Spleen (tissue), 11 donors: ENCODE measurements at regions not wholly inside any gene's neighbourhood (a gene's known extent, or its start where the extent isn't known, plus 50 kb on each side); places are given as distances from the start of the nearest gene placed in this dataset.

Experiments
- DNase-seq: peaks from one replicate; pipeline ENCODE4 v3.0.0-alpha.2; 2020
- H3K27ac ChIP-seq, 8 donors: fragments of 200-600 bp; sonication (generic) in 7 of 8; 1 replicate in 4 of 8; 2 replicates in 4 of 8; pipeline versions ENCODE4 v1.5.0 to v1.8.0; 2016 to 2021; ENCODE audit warnings: inconsistent platforms in 4 of 8, mild to moderate bottlenecking in 4 of 8, moderate library complexity in 1 of 8
- H3K27me3 ChIP-seq, 7 donors: fragments of 200-600 bp; sonication (generic) in 6 of 7; replicated peaks in 1 of 7; 1 replicate in 4 of 7; 2 replicates in 3 of 7; pipeline versions ENCODE4 v1.5.0 to v1.8.0; 2016 to 2021; ENCODE audit warnings: inconsistent platforms in 3 of 7, mild to moderate bottlenecking in 1 of 7
- H3K36me3 ChIP-seq, 6 donors: fragments of 200-600 bp; sonication (generic) in 5 of 6; 1 replicate in 4 of 6; 2 replicates in 2 of 6; pipeline versions ENCODE4 v1.5.0 to v1.8.0; 2016 to 2021; ENCODE audit warnings: inconsistent platforms in 2 of 6
- H3K4me1 ChIP-seq, 6 donors: fragments of 200-600 bp; sonication (generic) in 5 of 6; 1 replicate in 3 of 6; 2 replicates in 3 of 6; pipeline versions ENCODE4 v1.5.0 to v1.8.0; 2016 to 2021; ENCODE audit warnings: inconsistent platforms in 3 of 6
- H3K4me3 ChIP-seq, 8 donors: fragments of 200-600 bp; sonication (generic) in 7 of 8; 1 replicate in 4 of 8; 2 replicates in 4 of 8; pipeline versions ENCODE4 v1.5.0 to v1.8.0; 2016 to 2021; ENCODE audit warnings: inconsistent platforms in 4 of 8, mild to moderate bottlenecking in 4 of 8, moderate library complexity in 2 of 8
- H3K9me3 ChIP-seq, 8 donors: fragments of 200-600 bp; sonication (generic) in 7 of 8; 1 replicate in 4 of 8; 2 replicates in 4 of 8; pipeline versions ENCODE4 v1.5.0 to v1.8.0; 2016 to 2021; ENCODE audit warnings: inconsistent platforms in 4 of 8
- CTCF ChIP-seq, 11 experiments: fragments of 200-600 bp in 7 of 11; fragments of 450-650 bp in 4 of 11; sonication (generic) in 4 of 11; IDR thresholded peaks in 8 of 11; conservative IDR thresholded peaks in 3 of 11; 1 replicate in 7 of 11; 2 replicates in 4 of 11; pipeline versions ENCODE4 v1.4.0 to v1.8.0; 2016 to 2021; ENCODE audit warnings: antibody characterized with exemption in 11 of 11, inconsistent platforms in 4 of 11, mild to moderate bottlenecking in 1 of 11
- POLR2A ChIP-seq, 3 donors: fragments of 450-650 bp; IDR thresholded peaks; one replicate each; pipeline ENCODE4 v1.5.1; 2017; ENCODE audit warnings: antibody characterized with exemption in 3 of 3, mild to moderate bottlenecking in 1 of 3
- POLR2AphosphoS5 ChIP-seq, 3 donors: sonication (generic); formaldehyde crosslinking; IDR thresholded peaks; one replicate each; pipeline ENCODE4 v1.5.1; 2017; ENCODE audit warnings: antibody characterized with exemption in 3 of 3
- WGBS, 5 donors: extraction: QIAGEN DNeasy Blood & Tissue Kit in 3 of 5; methylation state at CpG; one replicate each; pipeline versions ENCODE4 v1.1.5 to v1.1.7; 2013 to 2018; 5-methylcytosine and 5-hydroxymethylcytosine counted together
- intact Hi-C: fragments of 100-400 bp; cut with DNase I; formaldehyde crosslinking; loops from one replicate; pipeline ENCODE4 v1.15.0; 2023; ENCODE audit warnings: low total_unique reads
- donor health status: healthy with polysubstance abuse.
- donor health status: DM: no; HTN: no; CAD: no; lungs with moderate emphysema.
- donor health status: DM: no; HTN: no; CAD: no.
- donor health status: Bipolar disorder and iron deficiency.
- donor health status: healthy.
- donor health status: DM: no; HTN: no; CAD: no.
- donor health status: DM: yes; HTN: yes; CAD: no.

GRCh38 chr2:147100406-147101035 is 744.3 kb upstream of the ACVR2A start:
- Histone ChIP-seq H3K27ac (no peak overlapping the region), H3K27me3 (no peaks in the 10 kb centered on the region), H3K9me3 (no peaks in the 10 kb centered on the region), H3K36me3 (no peaks in the 10 kb centered on the region), H3K4me3 (no peak overlapping the region), H3K4me1 (no peaks in the 10 kb centered on the region)
- no peak for DNase-seq
- TF ChIP-seq POLR2A (IDR thresholded peaks at IDR 0.05) (no peak), POLR2AphosphoS5 (IDR thresholded peaks at IDR 0.05) (no peak), CTCF (IDR thresholded peaks at IDR 0.05 in 8 of 11, conservative IDR thresholded peaks at IDR 0.05 in 3 of 11) (no peak)
- intact Hi-C loops: no loop called here

- TF ChIP-seq CTCF (IDR thresholded peaks at IDR 0.05 in 8 of 11, conservative IDR thresholded peaks at IDR 0.05 in 3 of 11): no peak
- TF ChIP-seq POLR2A (IDR thresholded peaks at IDR 0.05): no peak
- TF ChIP-seq POLR2AphosphoS5 (IDR thresholded peaks at IDR 0.05): no peak
- Histone ChIP-seq H3K27me3 (no peaks in the 10 kb centered on the region), H3K9me3 (no peaks in the 10 kb centered on the region), H3K4me1 (no peaks in the 10 kb centered on the region), H3K36me3 (no peaks in the 10 kb centered on the region), H3K4me3 (no peak overlapping the region), H3K27ac (no peak overlapping the region)
- intact Hi-C loops: no loop called here
- DNase-seq: no peak
- WGBS, 5 donors: 84 to 97% (median 89%) methylated on average over 2 of the region's 2 CpGs
These were observed 745.0 kb upstream of the ACVR2A start for GRCh38 chr2:147099845-147100244.

- no peak for DNase-seq
- Histone ChIP-seq H3K36me3 (no peaks in the 10 kb centered on the region), H3K4me1 (no peaks in the 10 kb centered on the region), H3K27ac (no peak overlapping the region), H3K27me3 (no peaks in the 10 kb centered on the region), H3K4me3 (no peak overlapping the region), H3K9me3 (no peaks in the 10 kb centered on the region)
- intact Hi-C loops: no loop called here
- TF ChIP-seq CTCF (IDR thresholded peaks at IDR 0.05 in 8 of 11, conservative IDR thresholded peaks at IDR 0.05 in 3 of 11) (no peak), POLR2A (IDR thresholded peaks at IDR 0.05) (no peak), POLR2AphosphoS5 (IDR thresholded peaks at IDR 0.05) (no peak)
- 59 to 83% (median 79%) methylated on average over 1 of the region's 1 CpG for WGBS, 5 donors
These were observed 745.9 kb upstream of the ACVR2A start for GRCh38 chr2:147098940-147099339.

- TF ChIP-seq POLR2A (IDR thresholded peaks at IDR 0.05) (no peak), POLR2AphosphoS5 (IDR thresholded peaks at IDR 0.05) (no peak), CTCF (IDR thresholded peaks at IDR 0.05 in 8 of 11, conservative IDR thresholded peaks at IDR 0.05 in 3 of 11) (no peak)
- Histone ChIP-seq H3K9me3 (no peaks in the 10 kb centered on the region), H3K4me3 (no peak overlapping the region), H3K4me1 (no peaks in the 10 kb centered on the region), H3K27me3 (no peaks in the 10 kb centered on the region), H3K27ac (no peak overlapping the region), H3K36me3 (no peaks in the 10 kb centered on the region)
- no peak for DNase-seq
- intact Hi-C loops: no loop called here
These were observed 747.1 kb upstream of the ACVR2A start for GRCh38 chr2:147097747-147098146.
